IMR-90 (cell line): ENCODE measurements at regions not wholly inside any gene's neighbourhood (a gene's known extent, or its start where the extent isn't known, plus 50 kb on each side); places are given as distances from the start of the nearest gene placed in this dataset.

Experiments
- ATAC-seq: fragments of 200-7000 bp; cut with Tn5 transposase; 2 replicates; pipeline ENCODE4 v1.9.1; 2020; ENCODE audit warnings: low read depth, mild to moderate bottlenecking, moderate library complexity
- BruUV-seq: library from RNA; stranded (reverse); fragments of 400-500 nt; replicated peaks from 2 replicates; lab custom pipeline; 2021; lab: Mats Ljungman, UMichigan
- CTCF ChIA-PET: fragments of 300-600 bp; formaldehyde crosslinking; extraction: SDS; loops from one replicate; lab custom pipeline; 2021; ENCODE audit warnings: antibody characterized with exemption; lab: Yijun Ruan, JAX
- POLR2A ChIA-PET: fragments of 300-600 bp; sonication (Branson Sonifier 250); formaldehyde crosslinking; loops from one replicate; lab custom pipeline; 2022; ENCODE audit warnings: antibody characterized with exemption; ENCODE audit not compliant: unreplicated experiment; lab: Charles Lee
- DNase-seq: peaks from one replicate; pipeline ENCODE4 v3.0.0; 2013
- H2AFZ ChIP-seq: replicated peaks from 2 replicates; pipeline ENCODE3; 2013; ENCODE audit warnings: low read length, mild to moderate bottlenecking; ENCODE audit not compliant: poor library complexity
- H2AK5ac ChIP-seq: 2 replicates; pipeline ENCODE4 v1.6.1; 2013; ENCODE audit warnings: low read depth, low read length, inconsistent platforms
- H2AK9ac ChIP-seq: replicated peaks from 2 replicates; pipeline ENCODE3; 2013; ENCODE audit warnings: mild to moderate bottlenecking, low read depth, low read length, moderate library complexity; ENCODE audit not compliant: poor library complexity
- H2BK120ac ChIP-seq: 2 replicates; pipeline ENCODE4 v1.6.1; 2013; ENCODE audit warnings: low read depth, low read length, inconsistent platforms
- H2BK15ac ChIP-seq: 3 replicates; pipeline ENCODE4 v1.6.1; 2013; ENCODE audit warnings: low read depth, low read length, inconsistent platforms
- H2BK20ac ChIP-seq: 2 replicates; pipeline ENCODE4 v1.6.1; 2013; ENCODE audit warnings: low read depth, mild to moderate bottlenecking, inconsistent platforms, low read length, moderate library complexity
- H2BK5ac ChIP-seq: 2 replicates; pipeline ENCODE4 v1.6.1; 2013; ENCODE audit warnings: mild to moderate bottlenecking, low read depth, low read length, inconsistent platforms; ENCODE audit not compliant: poor library complexity, severe bottlenecking
- H3K14ac ChIP-seq: replicated peaks from 2 replicates; pipeline ENCODE4 v1.6.1; 2013; ENCODE audit warnings: low read depth, low read length, inconsistent platforms
- H3K18ac ChIP-seq: 2 replicates; pipeline ENCODE4 v1.6.1; 2013; ENCODE audit warnings: low read depth, low read length, control low read depth
- H3K23ac ChIP-seq: 2 replicates; pipeline ENCODE4 v1.6.1; 2013; ENCODE audit warnings: low read depth, low read length, inconsistent platforms
- H3K27ac ChIP-seq: 2 replicates; pipeline ENCODE4 v1.5.1; 2013; ENCODE audit warnings: mild to moderate bottlenecking, control low read depth, low read length; ENCODE audit not compliant: insufficient read depth
- H3K27me3 ChIP-seq: 2 replicates; pipeline ENCODE4 v1.6.1; 2013; ENCODE audit warnings: low read length; ENCODE audit not compliant: control insufficient read depth, insufficient read depth
- H3K36me3 ChIP-seq: 2 replicates; pipeline ENCODE4 v1.6.1; 2013; ENCODE audit warnings: low read length, mixed read lengths; ENCODE audit not compliant: control insufficient read depth, insufficient read depth
- H3K4ac ChIP-seq: 2 replicates; pipeline ENCODE4 v1.6.1; 2013; ENCODE audit warnings: low read depth, low read length, inconsistent platforms
- H3K4me1 ChIP-seq: 2 replicates; pipeline ENCODE4 v1.6.1; 2013; ENCODE audit warnings: low read length, mixed read lengths; ENCODE audit not compliant: control insufficient read depth, insufficient read depth
- H3K4me2 ChIP-seq: 2 replicates; pipeline ENCODE4 v1.6.1; 2013; ENCODE audit warnings: low read depth, mild to moderate bottlenecking, control low read depth, low read length, moderate library complexity
- H3K4me3 ChIP-seq: 2 replicates; pipeline ENCODE4 v1.5.1; 2013; ENCODE audit warnings: low read depth, mild to moderate bottlenecking, control low read depth, low read length, moderate library complexity; ENCODE audit not compliant: insufficient read depth
- H3K56ac ChIP-seq: 2 replicates; pipeline ENCODE4 v1.6.1; 2013; ENCODE audit warnings: low read length, inconsistent platforms; ENCODE audit not compliant: insufficient read depth; ENCODE audit errors: extremely low read depth
- H3K79me1 ChIP-seq, 2 experiments: 2 replicates each; pipeline ENCODE4 v1.6.1; 2013; ENCODE audit warnings: low read length in 2 of 2, inconsistent platforms in 1 of 2, low read depth in 1 of 2
- H3K9ac ChIP-seq: 2 replicates; pipeline ENCODE4 v1.6.1; 2013; ENCODE audit warnings: low read depth, low read length, control low read depth
- H3K9me1 ChIP-seq: 2 replicates; pipeline ENCODE4 v1.6.1; 2013; ENCODE audit warnings: low read length, inconsistent platforms; ENCODE audit not compliant: insufficient read depth
- H3K9me3 ChIP-seq: 2 replicates; pipeline ENCODE4 v1.6.1; 2013; ENCODE audit warnings: low read length; ENCODE audit not compliant: control insufficient read depth, insufficient read depth
- H4K20me1 ChIP-seq: 2 replicates; pipeline ENCODE4 v1.6.1; 2013; ENCODE audit warnings: low read length, inconsistent platforms; ENCODE audit not compliant: insufficient read depth
- H4K5ac ChIP-seq: 2 replicates; pipeline ENCODE4 v1.6.1; 2013; ENCODE audit warnings: mild to moderate bottlenecking, low read depth, low read length, control low read depth
- H4K8ac ChIP-seq, 2 experiments: 2 replicates each; pipeline ENCODE4 v1.6.1; 2013; ENCODE audit warnings: low read depth in 2 of 2, low read length in 2 of 2, control low read depth in 1 of 2, inconsistent platforms in 1 of 2
- H4K91ac ChIP-seq: 2 replicates; pipeline ENCODE4 v1.6.1; 2013; ENCODE audit warnings: low read depth, low read length, inconsistent platforms; ENCODE audit not compliant: insufficient read depth
- BHLHE40 ChIP-seq: fragments of 150-350 bp; IDR thresholded peaks from 2 replicates; pipeline ENCODE4 v1.6.1; 2016; ENCODE audit warnings: mild to moderate bottlenecking, low read depth, low read length
- CEBPB ChIP-seq: IDR thresholded peaks from 2 replicates; pipeline ENCODE4 v1.6.1; 2012; ENCODE audit warnings: low read depth, low read length, improper control_type of control experiment
- CHD1 ChIP-seq: IDR thresholded peaks from 2 replicates; pipeline ENCODE4 v1.6.1; 2012; ENCODE audit warnings: low read depth, low read length, improper control_type of control experiment
- MAFK ChIP-seq: IDR thresholded peaks from 2 replicates; pipeline ENCODE4 v1.6.1; 2012; ENCODE audit warnings: low read depth, low read length, improper control_type of control experiment
- MAZ ChIP-seq: IDR thresholded peaks from 2 replicates; pipeline ENCODE4 v1.6.1; 2012; ENCODE audit warnings: low read depth, mild to moderate bottlenecking, low read length, improper control_type of control experiment, moderate library complexity, borderline replicate concordance
- MXI1 ChIP-seq: IDR thresholded peaks from 2 replicates; pipeline ENCODE4 v1.6.1; 2012; ENCODE audit warnings: low read depth, mild to moderate bottlenecking, low read length, moderate library complexity, borderline replicate concordance
- POLR2A ChIP-seq: IDR thresholded peaks from 2 replicates; pipeline ENCODE4 v1.6.1; 2012; ENCODE audit warnings: mild to moderate bottlenecking, low read depth, low read length
- RAD21 ChIP-seq: IDR thresholded peaks from 2 replicates; pipeline ENCODE4 v1.6.1; 2012; ENCODE audit warnings: low read length, improper control_type of control experiment
- RCOR1 ChIP-seq: IDR thresholded peaks from 2 replicates; pipeline ENCODE4 v1.6.1; 2012; ENCODE audit warnings: mild to moderate bottlenecking, low read length, improper control_type of control experiment; ENCODE audit not compliant: insufficient replicate concordance
- SMC3 ChIP-seq: fragments of 150-350 bp; IDR thresholded peaks from 2 replicates; pipeline ENCODE4 v1.6.1; 2016; ENCODE audit warnings: low read depth, mild to moderate bottlenecking, antibody characterized with exemption, low read length, moderate library complexity
- WGBS, 2 experiments: methylation state at CpG; one replicate each; pipeline versions ENCODE4 v1.1.5 to v1.1.7; 2013; ENCODE audit warnings: missing lambda C conversion rate in 2 of 2; ENCODE audit not compliant: insufficient read length in 1 of 2; ENCODE audit errors: extremely low coverage in 2 of 2; 5-methylcytosine and 5-hydroxymethylcytosine counted together
- dilution Hi-C: fragments of 300-500 bp; cut with HindIII; formaldehyde crosslinking; loops from one replicate; pipeline ENCODE4 v1.14.3; 2018; ENCODE audit warnings: low sequenced_read_pairs; ENCODE audit not compliant: unreplicated experiment
- in situ Hi-C: fragments of 300-500 bp; cut with MboI; formaldehyde crosslinking; loops from 3 replicates; pipeline ENCODE4 v1.14.3; 2019; ENCODE audit warnings: low sequenced_read_pairs, inconsistent platforms, mixed read lengths
- intact Hi-C: fragments of 100-400 bp; cut with micrococcal nuclease; formaldehyde crosslinking; loops from 2 replicates; pipeline ENCODE4 v1.10.0; 2022
- TF ChIP-seq, protein P1 (sequence below): fragments of 150-350 bp; IDR thresholded peaks from 2 replicates; pipeline ENCODE4 v1.6.1; 2017; ENCODE audit warnings: mild to moderate bottlenecking, antibody characterized with exemption, low read length, low read depth
- TF ChIP-seq, protein P2 (sequence below): fragments of 150-350 bp; IDR thresholded peaks from 2 replicates; pipeline ENCODE4 v1.6.1; 2016; ENCODE audit warnings: low read depth, mild to moderate bottlenecking, low read length, moderate library complexity, borderline replicate concordance

DNA sequence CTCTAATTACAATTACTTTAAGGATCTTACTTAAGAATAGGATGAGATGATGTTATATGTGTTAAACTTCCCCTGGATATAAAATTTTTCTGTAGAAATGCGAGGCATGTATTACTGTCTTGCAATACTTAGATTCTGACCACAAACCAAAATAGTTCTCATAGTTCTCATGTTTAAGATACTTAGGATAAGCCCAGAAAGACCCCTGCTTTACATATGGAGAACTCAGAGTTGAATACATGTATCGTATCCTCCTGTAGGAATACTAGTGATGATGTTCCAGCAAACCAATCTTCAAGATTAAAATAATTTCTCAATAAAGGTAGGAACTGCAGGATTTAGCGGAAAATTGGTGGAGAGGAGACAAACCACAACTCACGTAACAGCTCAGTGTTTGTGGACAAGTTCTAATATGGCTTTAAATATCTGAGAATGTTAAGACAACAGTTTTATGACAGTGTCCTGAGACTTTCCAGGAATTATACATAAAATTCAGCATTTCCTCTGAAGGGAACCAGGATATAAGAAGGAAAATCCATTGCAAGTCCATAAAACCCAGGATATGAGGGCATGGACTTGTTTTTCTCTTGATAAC is 114.7 kb upstream of the CRY1 start:
- H3K9me3 ChIP-seq: no peaks in the 10 kb centered on the region
- H3K56ac ChIP-seq: 0 out of 2 replicates have a peak overlapping the region, but pooled peaks have one; percentile 16
- H4K8ac ChIP-seq: no peak overlapping the region
- ATAC-seq (peak; percentile 57), DNase-seq (peak; percentile 41)
- H4K5ac ChIP-seq: no peak overlapping the region
- no peaks in the 10 kb centered on the region for H3K9me1 ChIP-seq
- H3K4me3 ChIP-seq: no peak overlapping the region
- no peak overlapping the region for H3K14ac ChIP-seq
- H3K27me3 ChIP-seq: no peaks in the 10 kb centered on the region
- H2AK5ac ChIP-seq: no peak overlapping the region
- ChIA-PET POLR2A (no interaction called here), CTCF (no interaction called here)
- no peak overlapping the region for H3K27ac ChIP-seq
- dilution Hi-C loops (no loop called here), intact Hi-C loops (no loop called here), in situ Hi-C loops (no loop called here)
- H2BK20ac ChIP-seq: peak overlapping the region; percentile 83
- H2BK120ac ChIP-seq: peak overlapping the region; percentile 65; the same call in 1 of the 2 replicates
- peak overlapping the region; percentile 37; the same call in 1 of the 2 replicates for H3K18ac ChIP-seq
- no peaks in the 10 kb centered on the region for H3K36me3 ChIP-seq
- no peak overlapping the region for H3K23ac ChIP-seq
- H2BK15ac ChIP-seq: no peak overlapping the region
- no peak overlapping the region; the same call in 1 of the 2 replicates for H3K4me2 ChIP-seq
- no peak for TF ChIP-seq CEBPB
- no peak for TF ChIP-seq RAD21
- no peak for TF ChIP-seq CHD1
- no peak for TF ChIP-seq MAZ
- no peak for TF ChIP-seq MXI1
- no peak for TF ChIP-seq RCOR1
- TF ChIP-seq MAFK: no peak
- TF ChIP-seq, protein P1, sequence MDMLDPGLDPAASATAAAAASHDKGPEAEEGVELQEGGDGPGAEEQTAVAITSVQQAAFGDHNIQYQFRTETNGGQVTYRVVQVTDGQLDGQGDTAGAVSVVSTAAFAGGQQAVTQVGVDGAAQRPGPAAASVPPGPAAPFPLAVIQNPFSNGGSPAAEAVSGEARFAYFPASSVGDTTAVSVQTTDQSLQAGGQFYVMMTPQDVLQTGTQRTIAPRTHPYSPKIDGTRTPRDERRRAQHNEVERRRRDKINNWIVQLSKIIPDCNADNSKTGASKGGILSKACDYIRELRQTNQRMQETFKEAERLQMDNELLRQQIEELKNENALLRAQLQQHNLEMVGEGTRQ: no peak
- TF ChIP-seq, protein P2, sequence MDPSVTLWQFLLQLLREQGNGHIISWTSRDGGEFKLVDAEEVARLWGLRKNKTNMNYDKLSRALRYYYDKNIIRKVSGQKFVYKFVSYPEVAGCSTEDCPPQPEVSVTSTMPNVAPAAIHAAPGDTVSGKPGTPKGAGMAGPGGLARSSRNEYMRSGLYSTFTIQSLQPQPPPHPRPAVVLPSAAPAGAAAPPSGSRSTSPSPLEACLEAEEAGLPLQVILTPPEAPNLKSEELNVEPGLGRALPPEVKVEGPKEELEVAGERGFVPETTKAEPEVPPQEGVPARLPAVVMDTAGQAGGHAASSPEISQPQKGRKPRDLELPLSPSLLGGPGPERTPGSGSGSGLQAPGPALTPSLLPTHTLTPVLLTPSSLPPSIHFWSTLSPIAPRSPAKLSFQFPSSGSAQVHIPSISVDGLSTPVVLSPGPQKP: no peak
- no peak for TF ChIP-seq POLR2A
- no peak for TF ChIP-seq BHLHE40
- TF ChIP-seq SMC3: no peak
- H2AK9ac ChIP-seq: no peak overlapping the region
- H2BK5ac ChIP-seq: peak overlapping the region; percentile 58
- no TSS peak for BruUV-seq
- no peak overlapping the region for H2AFZ ChIP-seq
- no peaks in the 10 kb centered on the region for H4K20me1 ChIP-seq
- no CpG with 5 or more reads among the region's 4 CpGs for WGBS, 2 experiments
- no peaks in the 10 kb centered on the region; the same call in 1 of the 2 replicates for H3K4me1 ChIP-seq
- no peak overlapping the region for H3K4ac ChIP-seq
- H3K79me1 ChIP-seq: no peaks in the 10 kb centered on the region
- H4K91ac ChIP-seq: 0 out of 2 replicates have a peak overlapping the region, but pooled peaks have one; percentile 19
- no peak overlapping the region for H3K9ac ChIP-seq
